Karpas-422 (cell line): ENCODE measurements at regions not wholly inside any gene's neighbourhood (a gene's known extent, or its start where the extent isn't known, plus 50 kb on each side); places are given as distances from the start of the nearest gene placed in this dataset.
"Not testable (repeated sequence)": the region's sequence is repeated elsewhere in the genome, so short reads cannot be mapped to it uniquely, and the experiment has no call there.

Experiments used
- DNase-seq: peaks from one replicate; pipeline ENCODE4 v3.0.0-alpha.2; 2015
- H2AFZ ChIP-seq: fragments of 200-600 bp; sonication (generic); 2 replicates; pipeline ENCODE4 v1.6.1; 2014; ENCODE audit warnings: antibody characterized with exemption, low read length, mixed read lengths
- H3K27ac ChIP-seq: fragments of 200-600 bp; sonication (generic); 2 replicates; pipeline ENCODE4 v1.5.1; 2014; ENCODE audit warnings: mild to moderate bottlenecking, low read length, moderate library complexity
- H3K27me3 ChIP-seq: fragments of 200-600 bp; sonication (generic); 2 replicates; pipeline ENCODE4 v1.6.1; 2014; ENCODE audit warnings: low read length, mixed read lengths
- H3K36me3 ChIP-seq: fragments of 200-600 bp; sonication (generic); 2 replicates; pipeline ENCODE4 v1.6.1; 2014; ENCODE audit warnings: low read length, mixed read lengths; ENCODE audit not compliant: insufficient read depth
- H3K4me1 ChIP-seq: fragments of 200-600 bp; sonication (generic); 2 replicates; pipeline ENCODE4 v1.6.1; 2014; ENCODE audit warnings: mild to moderate bottlenecking, low read length, mixed read lengths
- H3K4me2 ChIP-seq: fragments of 200-600 bp; sonication (generic); 2 replicates; pipeline ENCODE4 v1.6.1; 2014; ENCODE audit warnings: low read length, low read depth, mild to moderate bottlenecking; ENCODE audit not compliant: poor library complexity, severe bottlenecking
- H3K4me3 ChIP-seq: fragments of 200-600 bp; sonication (generic); 2 replicates; pipeline ENCODE4 v1.5.1; 2014; ENCODE audit warnings: mild to moderate bottlenecking, antibody characterized with exemption, low read length, mixed read lengths
- H3K79me2 ChIP-seq: fragments of 200-600 bp; sonication (generic); 2 replicates; pipeline ENCODE4 v1.6.1; 2014; ENCODE audit warnings: mild to moderate bottlenecking, low read length, mixed read lengths
- H3K9ac ChIP-seq: fragments of 200-600 bp; sonication (generic); 2 replicates; pipeline ENCODE4 v1.6.0; 2014; ENCODE audit warnings: low read length
- H3K9me2 ChIP-seq: fragments of 200-600 bp; sonication (generic), shearing (Covaris generic); replicated peaks from 2 replicates; pipeline ENCODE4 v1.6.0; 2014; ENCODE audit warnings: mild to moderate bottlenecking, low read length, moderate library complexity; ENCODE audit not compliant: insufficient read depth
- H3K9me3 ChIP-seq: fragments of 300-700, 200-600 bp; sonication (generic); 2 replicates; pipeline ENCODE4 v1.6.1; 2014; ENCODE audit warnings: low read length, mixed read lengths
- H4K20me1 ChIP-seq: fragments of 200-600 bp; sonication (generic); 2 replicates; pipeline ENCODE4 v1.6.1; 2014; ENCODE audit warnings: mild to moderate bottlenecking, antibody characterized with exemption, low read length, low read depth; ENCODE audit not compliant: insufficient read depth

DNA sequence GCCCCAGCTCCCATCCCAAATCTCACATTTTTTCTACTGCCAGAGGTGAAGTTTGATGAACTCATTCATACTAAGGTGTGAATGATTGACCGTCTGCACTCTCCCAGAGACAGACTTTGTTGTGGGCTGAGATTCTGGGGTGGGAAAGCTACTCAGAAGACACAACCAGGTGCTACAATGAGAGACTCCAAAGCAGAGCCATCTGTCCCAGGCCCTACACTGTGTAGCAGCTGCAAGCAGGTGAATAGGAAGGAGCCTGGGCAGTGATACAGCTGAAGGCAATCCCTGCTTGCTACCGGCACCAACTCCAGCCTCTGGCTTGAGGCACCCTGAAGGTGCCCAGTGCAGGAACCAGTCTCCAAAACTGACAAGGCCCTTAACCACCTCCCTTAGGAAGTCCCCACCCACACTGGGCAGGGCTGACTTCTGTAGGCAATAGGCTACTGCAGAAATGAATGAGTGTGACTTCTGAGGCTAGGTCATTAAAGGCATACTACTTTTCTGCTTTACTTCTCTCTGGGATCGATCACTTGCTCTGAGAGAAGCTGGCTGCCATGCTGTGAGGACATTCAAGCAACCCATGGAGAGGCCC lies 79.7 kb upstream of the RUNX3 start:
- Histone ChIP-seq H3K9me3 (no peaks in the 10 kb centered on the region), H3K36me3 (no peaks in the 10 kb centered on the region), H4K20me1 (no peaks in the 10 kb centered on the region), H3K9ac (no peak overlapping the region), H3K79me2 (no peaks in the 10 kb centered on the region), H3K4me1 (peaks cover 3% of the 10 kb centered on the region; the same call in 1 of the 2 replicates), H2AFZ (no peak overlapping the region), H3K9me2 (no peaks in the 10 kb centered on the region), H3K4me2 (no peak overlapping the region), H3K27me3 (no peaks in the 10 kb centered on the region), H3K27ac (no peak overlapping the region), H3K4me3 (no peak overlapping the region)
- no peak for DNase-seq

DNA sequence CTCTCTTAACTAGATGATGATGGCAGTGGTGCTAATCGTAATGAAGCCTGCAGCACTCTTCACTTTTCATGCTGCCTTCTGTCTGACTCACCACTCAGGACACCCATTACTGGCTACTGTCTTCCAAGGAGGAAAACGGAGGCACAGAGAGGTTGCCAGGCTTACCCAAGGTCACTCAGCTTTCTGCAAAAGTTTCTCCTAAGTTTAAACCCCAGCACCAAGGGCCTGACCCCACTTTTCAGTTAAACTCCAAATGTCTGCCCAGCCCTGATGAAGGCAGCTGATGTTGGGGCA lies 78.1 kb upstream of the RUNX3 start:
- no peaks in the 10 kb centered on the region for H3K9me3 ChIP-seq
- H3K27ac ChIP-seq, result no peak overlapping the region
- H3K4me1 ChIP-seq, result peaks cover 3% of the 10 kb centered on the region; the same call in 1 of the 2 replicates
- no peak overlapping the region for H2AFZ ChIP-seq
- H3K79me2 ChIP-seq, result no peaks in the 10 kb centered on the region
- H3K27me3 ChIP-seq, result no peaks in the 10 kb centered on the region
- H3K36me3 ChIP-seq, result no peaks in the 10 kb centered on the region
- H3K4me3 ChIP-seq, result no peak overlapping the region
- H3K9me2 ChIP-seq, result no peaks in the 10 kb centered on the region
- H3K4me2 ChIP-seq, result no peak overlapping the region
- DNase-seq, result no peak
- H3K9ac ChIP-seq, result no peak overlapping the region
- H4K20me1 ChIP-seq, result no peaks in the 10 kb centered on the region

DNA sequence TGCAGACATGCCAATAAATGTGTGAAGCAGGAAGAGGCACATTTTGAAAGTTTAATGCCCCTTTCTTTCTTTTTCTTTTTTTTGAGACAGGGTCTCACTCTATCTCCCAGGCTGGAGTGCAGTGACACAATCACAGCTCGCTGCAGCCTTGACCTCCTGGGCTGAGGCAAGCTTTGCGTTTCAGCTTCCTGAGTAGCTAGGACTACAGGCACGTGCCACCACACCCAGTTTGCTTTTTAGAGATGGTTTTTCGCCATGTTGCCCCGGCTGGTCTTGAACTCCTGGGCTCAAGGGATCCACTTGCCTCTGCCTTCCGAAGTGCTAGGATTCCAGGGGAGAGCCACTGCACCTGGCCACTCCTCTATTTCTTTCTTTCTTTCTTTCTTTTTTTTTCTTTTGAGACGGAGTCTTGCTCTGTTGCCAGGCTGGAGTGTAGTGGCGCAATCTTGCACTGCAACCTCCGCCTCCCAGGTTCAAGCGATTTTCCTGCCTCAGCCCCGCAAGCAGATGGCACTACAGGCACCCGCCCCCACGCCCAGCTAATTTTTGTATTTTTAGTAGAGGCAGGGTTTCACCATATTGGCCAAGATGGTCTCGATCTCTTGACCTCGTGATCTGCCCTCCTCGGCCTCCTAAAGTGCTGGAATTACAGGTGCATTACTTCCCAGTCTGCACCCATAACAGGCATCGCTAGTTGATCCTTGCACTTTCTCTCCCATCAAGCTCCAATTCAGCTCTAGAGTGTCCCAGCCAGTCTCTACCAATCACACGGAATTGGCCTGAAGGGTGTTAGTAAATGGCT lies 77.5 kb upstream of the RUNX3 start:
- H3K9ac ChIP-seq, H4K20me1 ChIP-seq, H3K27ac ChIP-seq, H3K36me3 ChIP-seq, DNase-seq, H3K9me2 ChIP-seq, H2AFZ ChIP-seq, H3K4me3 ChIP-seq, H3K79me2 ChIP-seq, H3K27me3 ChIP-seq, H3K9me3 ChIP-seq, H3K4me1 ChIP-seq, H3K4me2 ChIP-seq: not testable (repeated sequence)

DNA sequence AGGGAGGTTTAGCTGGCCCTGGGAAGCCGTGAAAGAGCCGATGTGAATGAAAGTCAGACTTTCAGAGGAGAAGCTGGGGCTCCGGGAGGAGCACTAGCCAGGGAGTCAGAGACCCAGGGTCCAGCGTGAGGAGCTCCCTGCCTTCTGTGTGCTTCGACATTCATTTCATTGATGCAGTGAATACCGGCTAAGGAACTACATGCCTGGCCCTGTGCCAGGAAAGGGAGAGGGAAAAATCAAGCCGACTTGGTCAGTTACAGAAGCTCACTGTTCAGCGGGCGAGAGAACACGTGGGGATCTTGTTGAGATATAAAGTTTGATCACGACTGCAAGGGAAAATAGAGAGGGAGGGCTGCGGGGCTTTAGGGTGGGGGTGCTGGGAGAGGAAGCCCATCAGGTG lies 76.7 kb upstream of the RUNX3 start:
- H3K9me3 ChIP-seq, result no peaks in the 10 kb centered on the region
- peaks cover 3% of the 10 kb centered on the region; the same call in 1 of the 2 replicates for H3K4me1 ChIP-seq
- no peak overlapping the region for H3K4me2 ChIP-seq
- H3K79me2 ChIP-seq, result no peaks in the 10 kb centered on the region
- no peak for DNase-seq
- no peaks in the 10 kb centered on the region for H3K9me2 ChIP-seq
- no peaks in the 10 kb centered on the region for H3K27me3 ChIP-seq
- no peak overlapping the region for H3K4me3 ChIP-seq
- no peaks in the 10 kb centered on the region for H4K20me1 ChIP-seq
- no peak overlapping the region for H3K27ac ChIP-seq
- no peaks in the 10 kb centered on the region for H3K36me3 ChIP-seq
- no peak overlapping the region for H3K9ac ChIP-seq
- H2AFZ ChIP-seq, result no peak overlapping the region

- H3K36me3 ChIP-seq, result no peaks in the 10 kb centered on the region
- no peak overlapping the region for H3K4me2 ChIP-seq
- no peaks in the 10 kb centered on the region for H3K27me3 ChIP-seq
- no peak overlapping the region for H3K9ac ChIP-seq
- H3K27ac ChIP-seq, result no peak overlapping the region
- H3K4me3 ChIP-seq, result no peak overlapping the region
- H3K4me1 ChIP-seq, result no peaks in the 10 kb centered on the region
- no peak overlapping the region for H2AFZ ChIP-seq
- H3K9me2 ChIP-seq, result no peaks in the 10 kb centered on the region
- H4K20me1 ChIP-seq, result no peaks in the 10 kb centered on the region
- H3K79me2 ChIP-seq, result no peaks in the 10 kb centered on the region
- DNase-seq, result no peak
- no peaks in the 10 kb centered on the region for H3K9me3 ChIP-seq
Observed at GRCh38 chr1:25004355-25004754, 74.3 kb upstream of the RUNX3 start.

- Histone ChIP-seq H3K4me1 (no peaks in the 10 kb centered on the region), H3K9me2 (no peaks in the 10 kb centered on the region), H2AFZ (no peak overlapping the region), H3K27me3 (no peaks in the 10 kb centered on the region), H3K36me3 (no peaks in the 10 kb centered on the region), H3K4me3 (no peak overlapping the region), H3K27ac (no peak overlapping the region), H4K20me1 (no peaks in the 10 kb centered on the region), H3K9me3 (no peaks in the 10 kb centered on the region), H3K4me2 (no peak overlapping the region), H3K79me2 (no peaks in the 10 kb centered on the region), H3K9ac (no peak overlapping the region)
- DNase-seq, result no peak
Observed at GRCh38 chr1:25003457-25004190, 73.5 kb upstream of the RUNX3 start.

GRCh38 chr1:25003000-25003399 lies 72.9 kb upstream of the RUNX3 start:
- no peak overlapping the region for H3K9ac ChIP-seq
- no peaks in the 10 kb centered on the region for H3K27me3 ChIP-seq
- H3K9me3 ChIP-seq, result no peaks in the 10 kb centered on the region
- H3K9me2 ChIP-seq, result no peaks in the 10 kb centered on the region
- H3K79me2 ChIP-seq, result no peaks in the 10 kb centered on the region
- H2AFZ ChIP-seq, result no peak overlapping the region
- H4K20me1 ChIP-seq, result no peaks in the 10 kb centered on the region
- no peaks in the 10 kb centered on the region for H3K4me1 ChIP-seq
- DNase-seq, result no peak
- H3K4me2 ChIP-seq, result no peak overlapping the region
- no peaks in the 10 kb centered on the region for H3K36me3 ChIP-seq
- no peak overlapping the region for H3K4me3 ChIP-seq
- no peak overlapping the region for H3K27ac ChIP-seq

DNA sequence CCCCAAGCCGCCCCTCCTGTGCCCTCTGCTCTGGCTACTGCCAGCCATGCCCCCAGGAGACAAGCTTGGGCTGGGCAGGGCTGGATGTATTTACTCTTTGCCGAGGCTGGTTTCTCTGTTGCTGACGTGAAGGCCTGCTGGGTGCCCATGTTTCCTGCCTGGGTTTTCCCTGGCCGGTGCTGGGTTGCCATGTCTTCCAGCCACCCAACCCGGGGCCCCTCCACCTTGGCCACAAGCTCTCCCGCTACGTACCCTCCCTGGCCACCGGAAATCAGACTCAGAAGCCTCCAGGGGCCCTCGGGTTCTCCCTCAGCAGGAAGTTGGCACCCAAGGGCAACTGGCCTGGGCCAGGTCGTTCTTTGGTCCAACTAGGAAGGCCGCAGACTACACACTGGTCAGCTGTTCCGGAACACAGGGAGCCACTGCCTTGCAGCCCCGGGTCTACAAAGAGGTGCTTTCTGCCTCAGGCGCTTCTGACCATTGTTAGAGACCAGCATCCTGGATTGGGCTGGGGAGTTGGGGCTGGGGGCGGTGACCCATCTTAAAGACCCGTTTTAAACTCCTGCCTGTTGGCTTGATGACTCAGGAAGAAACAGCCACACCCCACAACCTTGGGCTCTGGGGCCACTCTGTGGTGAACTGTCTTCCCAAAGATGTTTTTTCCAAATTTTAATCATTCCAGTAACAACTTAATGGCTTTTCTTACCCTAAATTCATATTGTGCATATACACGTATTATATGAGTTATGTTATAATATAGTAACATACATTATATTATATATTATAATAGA lies 71.2 kb upstream of the RUNX3 start:
- no peaks in the 10 kb centered on the region for H3K9me2 ChIP-seq
- H3K27ac ChIP-seq, result no peak overlapping the region
- H3K9ac ChIP-seq, result no peak overlapping the region
- no peak for DNase-seq
- H3K4me1 ChIP-seq, result no peaks in the 10 kb centered on the region
- H3K27me3 ChIP-seq, result no peaks in the 10 kb centered on the region
- no peaks in the 10 kb centered on the region for H4K20me1 ChIP-seq
- no peak overlapping the region for H3K4me2 ChIP-seq
- no peaks in the 10 kb centered on the region for H3K9me3 ChIP-seq
- no peak overlapping the region for H2AFZ ChIP-seq
- H3K4me3 ChIP-seq, result no peak overlapping the region
- no peaks in the 10 kb centered on the region for H3K36me3 ChIP-seq
- no peaks in the 10 kb centered on the region for H3K79me2 ChIP-seq
